ENCODE measurements at regions not wholly inside any gene's neighbourhood (a gene's known extent, or its start where the extent isn't known, plus 50 kb on each side); places are given as distances from the start of the nearest gene placed in this dataset.

- no peak overlapping the region for H3K27ac ChIP-seq (ENCODE audit: control insufficient read depth, insufficient read depth)
- ATAC-seq (no peak), DNase-seq (ENCODE audit: low read depth, low spot score) (no peak), FAIRE-seq (no peak)
- no TSS peak for BruUV-seq (replicated peaks)
- H3K36me3 ChIP-seq (ENCODE audit: control insufficient read depth in 2 of 2, insufficient read depth in 2 of 2, low read length in 1 of 2): no peaks in the 10 kb centered on the region
- no peaks in the 10 kb centered on the region for H3K9me3 ChIP-seq (replicated peaks; ENCODE audit: control insufficient read depth, insufficient read depth, low read length)
- POLR2A ChIA-PET: no interaction called here
- SMC1A ChIA-PET (ENCODE audit: uncharacterized antibody, unreplicated experiment): no interaction called here
- 22% methylated on average over 3 of the region's 3 CpGs for WGBS (ENCODE audit: insufficient coverage, insufficient replicate concordance, low lambda C conversion rate, missing lambda C conversion rate)
- no peaks in the 10 kb centered on the region for H4K20me1 ChIP-seq (ENCODE audit: control insufficient read depth, insufficient read depth)
- no peak overlapping the region for H3K4me2 ChIP-seq (ENCODE audit: control insufficient read depth, insufficient read depth)
- no peaks in the 10 kb centered on the region for H3K27me3 ChIP-seq (replicated peaks in 1 of 2; ENCODE audit: control insufficient read depth in 2 of 2, insufficient read depth in 2 of 2, low read length in 1 of 2)
- intact Hi-C loops (cut with micrococcal nuclease; ENCODE audit: unreplicated experiment) (no loop called here), in situ Hi-C loops (cut with MboI) (no loop called here)
- H3K9ac ChIP-seq (ENCODE audit: control insufficient read depth, insufficient read depth, low read length): no peak overlapping the region
- H3K4me1 ChIP-seq (ENCODE audit: control insufficient read depth, insufficient read depth, low read length): no peaks in the 10 kb centered on the region
- CTCF ChIA-PET: no interaction called here
- TF ChIP-seq ZSCAN29 (IDR thresholded peaks at IDR 0.05): no peak
- no peak for TF ChIP-seq POLR2AphosphoS2 (IDR thresholded peaks at IDR 0.05; ENCODE audit: low read depth, low read length)
- TF ChIP-seq GATAD2B (conservative IDR thresholded peaks at IDR 0.05; ENCODE audit: low read depth): no peak
- TF ChIP-seq ZNF217 (IDR thresholded peaks at IDR 0.05): no peak
- RAD21 ChIA-PET (ENCODE audit: unreplicated experiment): no interaction called here
- H3K4me3 ChIP-seq: no peak overlapping the region
- H2AFZ ChIP-seq (ENCODE audit: control insufficient read depth, low read depth, low read length): no peak overlapping the region
- no peaks in the 10 kb centered on the region for H3K79me2 ChIP-seq (ENCODE audit: control insufficient read depth, insufficient read depth, low read length)
Measured at GRCh38 chr3:101148001-101148400, 154.8 kb upstream of the ABI3BP start.

- H3K4me1 ChIP-seq (ENCODE audit: control insufficient read depth, insufficient read depth, low read length): no peaks in the 10 kb centered on the region
- H3K4me3 ChIP-seq: no peak overlapping the region
- no peaks in the 10 kb centered on the region for H3K36me3 ChIP-seq (ENCODE audit: control insufficient read depth in 2 of 2, insufficient read depth in 2 of 2, low read length in 1 of 2)
- 15% methylated on average over 2 of the region's 2 CpGs for WGBS (ENCODE audit: insufficient coverage, insufficient replicate concordance, low lambda C conversion rate, missing lambda C conversion rate)
- H3K27me3 ChIP-seq (replicated peaks in 1 of 2; ENCODE audit: control insufficient read depth in 2 of 2, insufficient read depth in 2 of 2, low read length in 1 of 2): no peaks in the 10 kb centered on the region
- ATAC-seq (no peak), FAIRE-seq (no peak), DNase-seq (ENCODE audit: low read depth, low spot score) (no peak)
- H3K9ac ChIP-seq (ENCODE audit: control insufficient read depth, insufficient read depth, low read length): no peak overlapping the region
- TF ChIP-seq SRF (IDR thresholded peaks at IDR 0.05; ENCODE audit: low read depth in 2 of 2, low read length in 2 of 2) (0 out of 4 replicates have a peak, but pooled peaks of 1 of the 2 experiments have one; percentile 16), FOS (IDR thresholded peaks at IDR 0.05; ENCODE audit: borderline replicate concordance, extremely low read depth, insufficient read length) (no peak)
- no peaks in the 10 kb centered on the region for H4K20me1 ChIP-seq (ENCODE audit: control insufficient read depth, insufficient read depth)
- intact Hi-C loops (cut with micrococcal nuclease; ENCODE audit: unreplicated experiment) (no loop called here), in situ Hi-C loops (cut with MboI) (no loop called here)
- no peak overlapping the region for H2AFZ ChIP-seq (ENCODE audit: control insufficient read depth, low read depth, low read length)
- POLR2A ChIA-PET: no interaction called here
- CTCF ChIA-PET: interaction anchor here (0.8 kb wide), 1 partner anchor 19 kb away, joined by 3 read pairs; no protein-coding TSS in a partner anchor
- SMC1A ChIA-PET (ENCODE audit: uncharacterized antibody, unreplicated experiment): interaction anchor here (0.9 kb wide), 1 partner anchor 113 kb away, joined by 3 read pairs; no protein-coding TSS in a partner anchor
- no TSS peak for BruUV-seq (replicated peaks)
- no peak overlapping the region for H3K27ac ChIP-seq (ENCODE audit: control insufficient read depth, insufficient read depth)
- H3K4me2 ChIP-seq (ENCODE audit: control insufficient read depth, insufficient read depth): no peak overlapping the region
- no peaks in the 10 kb centered on the region for H3K79me2 ChIP-seq (ENCODE audit: control insufficient read depth, insufficient read depth, low read length)
- H3K9me3 ChIP-seq (replicated peaks; ENCODE audit: control insufficient read depth, insufficient read depth, low read length): no peaks in the 10 kb centered on the region
- RAD21 ChIA-PET (ENCODE audit: unreplicated experiment): no interaction called here
Measured at GRCh38 chr3:101146946-101147345, 153.7 kb upstream of the ABI3BP start.

Measured in GM12878 (cell line).